Mesenchymal stem cell (in vitro differentiated cells and primary cell): ENCODE measurements at regions not wholly inside any gene's neighbourhood (a gene's known extent, or its start where the extent isn't known, plus 50 kb on each side); places are given as distances from the start of the nearest gene placed in this dataset.

ENCODE experiments used
- DNase-seq: peaks from one replicate; pipeline ENCODE4 v3.0.0-alpha.2; 2013
- H2AFZ ChIP-seq: one replicate; pipeline ENCODE4 v1.6.1; 2013; ENCODE audit warnings: low read depth, mild to moderate bottlenecking, control low read depth, inconsistent platforms, low read length, moderate library complexity
- H2AK5ac ChIP-seq: 2 replicates; pipeline ENCODE4 v1.6.1; 2013; ENCODE audit warnings: low read length, moderate library complexity, mild to moderate bottlenecking, inconsistent platforms; ENCODE audit not compliant: severe bottlenecking
- H2BK120ac ChIP-seq: one replicate; pipeline ENCODE4 v1.6.1; 2013; ENCODE audit warnings: low read depth, mild to moderate bottlenecking, inconsistent platforms, low read length, moderate library complexity
- H2BK12ac ChIP-seq, 2 experiments: one replicate each; pipeline ENCODE4 v1.6.1; 2013; ENCODE audit warnings: inconsistent platforms in 2 of 2, low read length in 2 of 2, mild to moderate bottlenecking in 2 of 2, moderate library complexity in 2 of 2, control low read depth in 1 of 2
- H2BK15ac ChIP-seq: one replicate; pipeline ENCODE4 v1.6.1; 2013; ENCODE audit warnings: mild to moderate bottlenecking, low read depth, inconsistent platforms; ENCODE audit not compliant: poor library complexity, severe bottlenecking
- H2BK5ac ChIP-seq: 2 replicates; pipeline ENCODE4 v1.6.1; 2013; ENCODE audit warnings: low read depth, mild to moderate bottlenecking, low read length, control low read depth, inconsistent platforms; ENCODE audit not compliant: poor library complexity, severe bottlenecking
- H3K14ac ChIP-seq, 2 experiments: one replicate each; pipeline ENCODE4 v1.6.1; 2013; ENCODE audit warnings: inconsistent platforms in 2 of 2, low read length in 2 of 2, control low read depth in 1 of 2, mild to moderate bottlenecking in 1 of 2, moderate library complexity in 1 of 2
- H3K18ac ChIP-seq, 2 experiments: one replicate each; pipeline ENCODE4 v1.6.1; 2013; ENCODE audit warnings: inconsistent platforms in 2 of 2, low read length in 2 of 2, control low read depth in 1 of 2, low read depth in 1 of 2, mild to moderate bottlenecking in 1 of 2
- H3K23ac ChIP-seq, 2 experiments: one replicate each; pipeline ENCODE4 v1.6.1; 2013; ENCODE audit warnings: inconsistent platforms in 2 of 2, low read length in 2 of 2, mild to moderate bottlenecking in 2 of 2, moderate library complexity in 2 of 2, control low read depth in 1 of 2
- H3K27ac ChIP-seq: 2 replicates; pipeline ENCODE4 v1.5.1; 2013; ENCODE audit warnings: mild to moderate bottlenecking, moderate library complexity, low read length, control low read depth, inconsistent platforms; ENCODE audit not compliant: poor library complexity, severe bottlenecking
- H3K27me3 ChIP-seq, 2 experiments: 2 replicates each; pipeline versions ENCODE4 v1.6.1 to v1.7.0; 2013; ENCODE audit warnings: low read length in 2 of 2, mild to moderate bottlenecking in 2 of 2, moderate library complexity in 2 of 2, control low read depth in 1 of 2, inconsistent platforms in 1 of 2; ENCODE audit not compliant: control insufficient read depth in 1 of 2, insufficient read depth in 1 of 2
- H3K36me3 ChIP-seq, 2 experiments: 2 replicates each; pipeline versions ENCODE4 v1.6.1 to v1.7.0; 2013; ENCODE audit warnings: low read length in 2 of 2, control low read depth in 1 of 2, inconsistent platforms in 1 of 2, low read depth in 1 of 2, mild to moderate bottlenecking in 1 of 2; ENCODE audit not compliant: insufficient read depth in 2 of 2, control insufficient read depth in 1 of 2
- H3K4ac ChIP-seq, 2 experiments: one replicate each; pipeline ENCODE4 v1.6.1; 2013; ENCODE audit warnings: inconsistent platforms in 2 of 2, low read length in 2 of 2, mild to moderate bottlenecking in 2 of 2, moderate library complexity in 2 of 2, control low read depth in 1 of 2, low read depth in 1 of 2
- H3K4me1 ChIP-seq: 2 replicates; pipeline ENCODE4 v1.6.1; 2013; ENCODE audit warnings: low read depth, low read length, control low read depth; ENCODE audit not compliant: control insufficient read depth, insufficient read depth
- H3K4me2 ChIP-seq: 2 replicates; pipeline ENCODE4 v1.6.1; 2013; ENCODE audit warnings: low read length, mild to moderate bottlenecking, inconsistent platforms; ENCODE audit not compliant: poor library complexity, severe bottlenecking
- H3K4me3 ChIP-seq, 2 experiments: 2 replicates each; pipeline versions ENCODE4 v1.5.1 to v1.7.0; 2013; ENCODE audit warnings: low read length in 2 of 2, mild to moderate bottlenecking in 2 of 2, control low read depth in 1 of 2, low read depth in 1 of 2; ENCODE audit not compliant: insufficient read depth in 1 of 2
- H3K79me1 ChIP-seq: replicated peaks from 2 replicates; pipeline ENCODE4 v1.6.1; 2013; ENCODE audit warnings: mild to moderate bottlenecking, control low read depth, low read length, inconsistent platforms; ENCODE audit not compliant: poor library complexity, severe bottlenecking
- H3K9ac ChIP-seq: 2 replicates; pipeline ENCODE4 v1.7.0; 2013; ENCODE audit warnings: mild to moderate bottlenecking, low read length, moderate library complexity
- H3K9me3 ChIP-seq: 2 replicates; pipeline ENCODE4 v1.7.0; 2013; ENCODE audit warnings: mild to moderate bottlenecking, low read length; ENCODE audit not compliant: control insufficient read depth
- H4K8ac ChIP-seq: one replicate; pipeline ENCODE4 v1.6.1; 2013; ENCODE audit warnings: inconsistent platforms, mild to moderate bottlenecking, low read length, moderate library complexity
- H4K91ac ChIP-seq: one replicate; pipeline ENCODE4 v1.6.1; 2013; ENCODE audit warnings: mild to moderate bottlenecking, low read length, inconsistent platforms
- WGBS: methylation state at CpG from one replicate; pipeline ENCODE4 v1.1.7; 2013; ENCODE audit warnings: mixed read lengths; 5-methylcytosine and 5-hydroxymethylcytosine counted together

- H3K14ac ChIP-seq = no peak overlapping the region
- peak overlapping the region; percentile 72 to 79 for H3K18ac ChIP-seq
- DNase-seq = no peak
- H3K27me3 ChIP-seq = no peaks in the 10 kb centered on the region
- H3K4me2 ChIP-seq = no peak overlapping the region
- 47% methylated on average over 2 of the region's 5 CpGs for WGBS
- no peak overlapping the region for H4K8ac ChIP-seq
- H3K36me3 ChIP-seq = no peaks in the 10 kb centered on the region
- peak overlapping the region; percentile 86 for H4K91ac ChIP-seq
- H3K4me1 ChIP-seq = peaks cover 13% of the 10 kb centered on the region
- no peaks in the 10 kb centered on the region for H3K79me1 ChIP-seq
- H2AFZ ChIP-seq = no peak overlapping the region
- peak overlapping the region; percentile 37 to 71 for H3K4ac ChIP-seq
- H2BK120ac ChIP-seq = peak overlapping the region; percentile 66
- peak overlapping the region; percentile 1 for H2BK15ac ChIP-seq
- peak overlapping the region; percentile 24 for H2BK5ac ChIP-seq
- no peak overlapping the region for H3K9ac ChIP-seq
- no peak overlapping the region for H3K4me3 ChIP-seq
- H2BK12ac ChIP-seq = peak overlapping the region; percentile 7 to 92
- no peaks in the 10 kb centered on the region for H3K9me3 ChIP-seq
- peak overlapping the region; percentile 94 for H2AK5ac ChIP-seq
- H3K27ac ChIP-seq = peak overlapping the region; percentile 91
- H3K23ac ChIP-seq = no peak overlapping the region
Measured at GRCh38 chr5:73370095-73370494, 78.5 kb downstream of the FOXD1 start.

DNA sequence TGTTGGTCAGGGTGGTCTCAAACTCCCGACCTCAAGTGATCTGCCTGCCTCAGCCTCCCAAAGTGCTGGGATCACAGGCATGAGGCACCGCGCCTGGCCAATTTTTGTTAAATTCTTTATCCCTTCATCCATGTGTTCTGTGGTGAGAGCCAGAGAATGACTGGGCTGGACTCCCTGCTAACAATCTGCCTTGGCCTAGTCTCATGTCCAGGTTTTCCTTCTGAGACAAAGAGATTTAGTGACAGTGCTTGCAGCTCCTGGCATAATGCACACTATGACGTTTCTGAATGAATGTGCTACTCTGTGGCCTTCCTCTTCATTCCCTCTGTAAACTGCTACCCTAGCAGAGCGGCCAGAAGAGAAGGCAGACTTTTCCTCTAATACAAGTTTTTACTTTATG lies 79.3 kb downstream of the FOXD1 start:
- no peak for DNase-seq
- H2AFZ ChIP-seq = no peak overlapping the region
- peak overlapping the region; percentile 12 for H2BK15ac ChIP-seq
- H3K4me1 ChIP-seq = peaks cover 14% of the 10 kb centered on the region
- no peak overlapping the region for H2BK5ac ChIP-seq
- no peaks in the 10 kb centered on the region for H3K79me1 ChIP-seq
- H4K8ac ChIP-seq = no peak overlapping the region
- no peak overlapping the region for H2BK120ac ChIP-seq
- no peaks in the 10 kb centered on the region for H3K27me3 ChIP-seq
- H4K91ac ChIP-seq = no peak overlapping the region
- H2BK12ac ChIP-seq = peak overlapping the region; percentile 20 to 81
- peak overlapping the region in 1 of 2 experiments; percentile 35 for H3K18ac ChIP-seq
- no peak overlapping the region for H3K4ac ChIP-seq
- H3K4me2 ChIP-seq = no peak overlapping the region
- no peak overlapping the region for H3K4me3 ChIP-seq
- WGBS = 88% methylated on average over 5 of the region's 5 CpGs
- H2AK5ac ChIP-seq = peak overlapping the region; percentile 28
- no peaks in the 10 kb centered on the region for H3K36me3 ChIP-seq
- no peaks in the 10 kb centered on the region for H3K9me3 ChIP-seq
- no peak overlapping the region for H3K14ac ChIP-seq
- H3K27ac ChIP-seq = peak overlapping the region; percentile 91
- no peak overlapping the region for H3K23ac ChIP-seq
- no peak overlapping the region for H3K9ac ChIP-seq

DNA sequence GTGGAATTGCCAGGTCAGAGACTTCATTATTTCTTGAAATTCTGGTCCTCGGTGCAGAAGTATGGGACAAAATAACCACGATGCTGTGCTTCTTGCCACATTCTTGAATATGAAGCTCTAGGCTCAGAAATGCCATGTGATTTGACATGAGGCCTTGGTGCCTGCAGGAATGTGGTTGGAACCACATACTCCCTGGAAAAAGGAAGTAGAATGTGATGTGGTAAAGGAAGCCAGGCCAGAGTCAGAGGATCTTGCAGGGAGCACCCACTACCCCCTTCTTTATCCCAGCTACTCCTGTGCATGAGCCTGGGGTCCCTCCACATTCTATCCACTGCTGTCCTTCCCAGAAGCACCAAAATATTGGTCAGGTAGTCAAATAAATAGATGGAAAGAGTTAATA lies 80.9 kb downstream of the FOXD1 start:
- Histone ChIP-seq H3K36me3 (no peaks in the 10 kb centered on the region), H2BK5ac (no peak overlapping the region), H4K91ac (no peak overlapping the region), H3K9me3 (no peaks in the 10 kb centered on the region), H3K4me1 (peaks cover 14% of the 10 kb centered on the region), H3K4me3 (no peak overlapping the region), H2BK15ac (no peak overlapping the region), H3K27me3 (no peaks in the 10 kb centered on the region), H2BK12ac (peak overlapping the region; percentile 38 to 54), H2BK120ac (no peak overlapping the region), H3K14ac (no peak overlapping the region), H4K8ac (no peak overlapping the region), H3K23ac (peak overlapping the region in 1 of 2 experiments; percentile 5), H2AK5ac (peak overlapping the region; percentile 31), H3K4ac (no peak overlapping the region), H3K79me1 (no peaks in the 10 kb centered on the region), H2AFZ (no peak overlapping the region), H3K27ac (no peak overlapping the region), H3K18ac (peak overlapping the region in 1 of 2 experiments; percentile 90), H3K9ac (no peak overlapping the region), H3K4me2 (no peak overlapping the region)
- DNase-seq = peak; percentile 53
- WGBS = 93% methylated on average over 2 of the region's 2 CpGs

DNA sequence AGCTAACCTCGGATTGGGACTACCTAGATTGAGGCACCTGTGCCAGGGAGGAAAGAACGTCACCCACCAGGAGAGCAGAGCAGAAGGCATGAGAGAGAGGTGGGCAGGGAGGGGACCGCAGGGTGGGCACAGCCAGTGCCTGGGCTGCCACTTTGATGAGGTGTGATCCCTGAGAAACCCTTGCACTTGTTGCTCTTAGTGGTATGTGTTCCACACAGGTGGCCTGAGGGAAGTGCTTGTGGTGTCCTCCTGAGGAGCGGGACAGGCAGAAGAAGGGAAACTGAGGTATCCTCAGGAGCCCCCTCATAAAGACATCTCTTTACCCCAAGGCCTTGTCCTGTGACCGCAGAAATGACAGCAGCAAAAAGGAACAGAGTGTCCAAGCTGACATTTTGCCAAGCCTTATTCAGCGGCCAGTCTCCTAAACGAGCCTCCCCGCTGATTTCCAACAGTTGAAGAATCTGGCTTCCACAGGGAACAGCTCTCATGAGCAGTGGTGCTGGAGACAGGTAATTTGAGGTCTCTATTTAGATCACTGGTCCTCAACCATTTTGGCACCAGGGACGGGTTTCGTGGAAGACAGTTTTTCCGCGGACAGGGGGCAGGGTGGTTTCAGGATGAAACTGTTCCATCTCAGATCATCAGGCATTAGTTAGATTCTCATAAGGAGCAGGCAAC lies 82.4 kb downstream of the FOXD1 start:
- Histone ChIP-seq H3K23ac (no peak overlapping the region), H2BK5ac (peak overlapping the region; percentile 14), H3K36me3 (no peaks in the 10 kb centered on the region), H4K91ac (peak overlapping the region; percentile 58), H2BK12ac (peak overlapping the region; percentile 51 to 97), H4K8ac (peak overlapping the region; percentile 1), H2BK15ac (no peak overlapping the region), H3K4me1 (peaks cover 14% of the 10 kb centered on the region), H3K4me3 (no peak overlapping the region), H2BK120ac (peak overlapping the region; percentile 54), H3K18ac (peak overlapping the region; percentile 11 to 96), H3K79me1 (no peaks in the 10 kb centered on the region), H3K9me3 (no peaks in the 10 kb centered on the region), H3K9ac (no peak overlapping the region), H3K4ac (peak overlapping the region; percentile 24 to 94), H3K27me3 (no peaks in the 10 kb centered on the region), H2AK5ac (peak overlapping the region; percentile 50), H2AFZ (no peak overlapping the region), H3K27ac (no peak overlapping the region), H3K14ac (peak overlapping the region in 1 of 2 experiments; percentile 85), H3K4me2 (no peak overlapping the region)
- no peak for DNase-seq
- 89% methylated on average over 12 of the region's 12 CpGs for WGBS
